Activated CD8-positive, alpha-beta memory T cell treated with anti-CD3 and anti-CD28 coated beads, Interleukin-2, amount 10 ng/mL, durations not matched to agents 7 days and 5 days (primary cell): ENCODE measurements at regions not wholly inside any gene's neighbourhood (a gene's known extent, or its start where the extent isn't known, plus 50 kb on each side); places are given as distances from the start of the nearest gene placed in this dataset.

Source experiments
- ATAC-seq: fragments of 150-1000 bp; cut with Tn5 transposase; one replicate; pipeline ENCODE4 v1.10.0; 2021; ENCODE audit warnings: moderate library complexity
- CTCF ChIA-PET: fragments of 350-600 bp; sonication (Branson Sonifier 250); formaldehyde crosslinking; loops from one replicate; lab custom pipeline; 2021; ENCODE audit warnings: antibody characterized with exemption; lab: Charles Lee
- DNase-seq: peaks from one replicate; pipeline ENCODE4 v3.0.0-alpha.2; 2020
- H3K27ac Mint-ChIP-seq: one replicate; pipeline ENCODE4 v1.8.0; 2021; ENCODE audit warnings: mild to moderate bottlenecking, mixed read lengths
- H3K27me3 Mint-ChIP-seq: one replicate; pipeline ENCODE4 v1.8.0; 2021; ENCODE audit warnings: mixed read lengths
- H3K36me3 Mint-ChIP-seq: one replicate; pipeline ENCODE4 v1.8.0; 2021; ENCODE audit warnings: mild to moderate bottlenecking, mixed read lengths
- H3K4me1 Mint-ChIP-seq: one replicate; pipeline ENCODE4 v1.8.0; 2021; ENCODE audit warnings: mixed read lengths
- H3K4me3 Mint-ChIP-seq: one replicate; pipeline ENCODE4 v1.8.0; 2021; ENCODE audit warnings: mild to moderate bottlenecking, moderate library complexity, mixed read lengths
- H3K9me3 Mint-ChIP-seq: one replicate; pipeline ENCODE4 v1.8.0; 2022; ENCODE audit warnings: low read depth, mixed read lengths

- CTCF ChIA-PET: no interaction called here
Measured at GRCh38 chr4:154958121-154958520, 177.0 kb downstream of the RBM46 start.

GRCh38 chr4:154958621-154959358 is 177.7 kb downstream of the RBM46 start:
- no peaks in the 10 kb centered on the region for H3K9me3 Mint-ChIP-seq

More at GRCh38 chr4:154958121-154958520, 177.0 kb downstream of the RBM46 start:
- H3K4me1 Mint-ChIP-seq: no peaks in the 10 kb centered on the region
- ATAC-seq: no peak
- H3K4me3 Mint-ChIP-seq: no peak overlapping the region
- no peak for DNase-seq
- no peaks in the 10 kb centered on the region for H3K9me3 Mint-ChIP-seq
- H3K27ac Mint-ChIP-seq: no peak overlapping the region
- H3K27me3 Mint-ChIP-seq: no peaks in the 10 kb centered on the region
- no peaks in the 10 kb centered on the region for H3K36me3 Mint-ChIP-seq

GRCh38 chr4:154959756-154960155 is 178.7 kb downstream of the RBM46 start:
- ATAC-seq: no peak

More at GRCh38 chr4:154958621-154959358, 177.7 kb downstream of the RBM46 start:
- Mint-ChIP-seq H3K4me1 (no peaks in the 10 kb centered on the region), H3K36me3 (no peaks in the 10 kb centered on the region), H3K4me3 (no peak overlapping the region), H3K27me3 (no peaks in the 10 kb centered on the region), H3K27ac (no peak overlapping the region)
- no peak for DNase-seq
- ATAC-seq: no peak
- CTCF ChIA-PET: no interaction called here

GRCh38 chr4:154960476-154960875 is 179.4 kb downstream of the RBM46 start:
- H3K4me3 Mint-ChIP-seq: no peak overlapping the region
- ATAC-seq (no peak), DNase-seq (no peak)
- H3K27me3 Mint-ChIP-seq: no peaks in the 10 kb centered on the region
- CTCF ChIA-PET: no interaction called here
- H3K4me1 Mint-ChIP-seq: no peaks in the 10 kb centered on the region
- H3K27ac Mint-ChIP-seq: no peak overlapping the region
- H3K9me3 Mint-ChIP-seq: no peaks in the 10 kb centered on the region
- no peaks in the 10 kb centered on the region for H3K36me3 Mint-ChIP-seq

More at GRCh38 chr4:154959756-154960155, 178.7 kb downstream of the RBM46 start:
- no peaks in the 10 kb centered on the region for H3K36me3 Mint-ChIP-seq
- no peaks in the 10 kb centered on the region for H3K4me1 Mint-ChIP-seq
- CTCF ChIA-PET: no interaction called here
- no peaks in the 10 kb centered on the region for H3K27me3 Mint-ChIP-seq
- no peak for DNase-seq
- no peak overlapping the region for H3K27ac Mint-ChIP-seq
- no peak overlapping the region for H3K4me3 Mint-ChIP-seq
- no peaks in the 10 kb centered on the region for H3K9me3 Mint-ChIP-seq

GRCh38 chr4:154961263-154961662 is 180.2 kb downstream of the RBM46 start:
- Mint-ChIP-seq H3K27ac (no peak overlapping the region), H3K4me3 (no peak overlapping the region), H3K27me3 (no peaks in the 10 kb centered on the region), H3K4me1 (no peaks in the 10 kb centered on the region), H3K9me3 (no peaks in the 10 kb centered on the region), H3K36me3 (no peaks in the 10 kb centered on the region)
- CTCF ChIA-PET: no interaction called here
- ATAC-seq (no peak), DNase-seq (no peak)

GRCh38 chr4:154973244-154974035 is 192.4 kb downstream of the RBM46 start:
- no peaks in the 10 kb centered on the region for H3K4me1 Mint-ChIP-seq
- no peaks in the 10 kb centered on the region for H3K36me3 Mint-ChIP-seq
- DNase-seq (no peak), ATAC-seq (no peak)
- CTCF ChIA-PET: no interaction called here
- no peaks in the 10 kb centered on the region for H3K27me3 Mint-ChIP-seq
- H3K27ac Mint-ChIP-seq: no peak overlapping the region
- no peak overlapping the region for H3K4me3 Mint-ChIP-seq
- H3K9me3 Mint-ChIP-seq: no peaks in the 10 kb centered on the region

GRCh38 chr4:154977228-154977627 is 196.2 kb downstream of the RBM46 start:
- H3K4me3 Mint-ChIP-seq: no peak overlapping the region
- no peaks in the 10 kb centered on the region for H3K36me3 Mint-ChIP-seq
- no peak overlapping the region for H3K27ac Mint-ChIP-seq
- ATAC-seq (no peak), DNase-seq (no peak)
- H3K27me3 Mint-ChIP-seq: no peaks in the 10 kb centered on the region
- CTCF ChIA-PET: no interaction called here
- no peaks in the 10 kb centered on the region for H3K4me1 Mint-ChIP-seq
- H3K9me3 Mint-ChIP-seq: no peaks in the 10 kb centered on the region

GRCh38 chr4:154982187-154983047 is 201.3 kb downstream of the RBM46 start:
- peak; percentile 46 for DNase-seq
- Mint-ChIP-seq H3K4me3 (no peak overlapping the region), H3K27me3 (no peaks in the 10 kb centered on the region)

GRCh38 chr4:154983714-154984113 is 202.6 kb downstream of the RBM46 start:
- no peak overlapping the region for H3K27ac Mint-ChIP-seq

More at GRCh38 chr4:154982187-154983047, 201.3 kb downstream of the RBM46 start:
- ATAC-seq: peak; percentile 49
- CTCF ChIA-PET: no interaction called here
- Mint-ChIP-seq H3K4me1 (no peaks in the 10 kb centered on the region), H3K9me3 (no peaks in the 10 kb centered on the region), H3K27ac (no peak overlapping the region), H3K36me3 (no peaks in the 10 kb centered on the region)

GRCh38 chr4:154984148-154984547 is 203.1 kb downstream of the RBM46 start:
- H3K36me3 Mint-ChIP-seq: no peaks in the 10 kb centered on the region
- no peak overlapping the region for H3K27ac Mint-ChIP-seq
- no peak overlapping the region for H3K4me3 Mint-ChIP-seq
- H3K27me3 Mint-ChIP-seq: no peaks in the 10 kb centered on the region
- no peaks in the 10 kb centered on the region for H3K4me1 Mint-ChIP-seq
- CTCF ChIA-PET: no interaction called here
- DNase-seq: no peak
- H3K9me3 Mint-ChIP-seq: no peaks in the 10 kb centered on the region
- ATAC-seq: no peak

More at GRCh38 chr4:154983714-154984113, 202.6 kb downstream of the RBM46 start:
- Mint-ChIP-seq H3K27me3 (no peaks in the 10 kb centered on the region), H3K36me3 (no peaks in the 10 kb centered on the region), H3K9me3 (no peaks in the 10 kb centered on the region), H3K4me3 (no peak overlapping the region), H3K4me1 (no peaks in the 10 kb centered on the region)
- CTCF ChIA-PET: no interaction called here
- no peak for ATAC-seq
- DNase-seq: no peak

- Mint-ChIP-seq H3K4me1 (no peaks in the 10 kb centered on the region), H3K9me3 (no peaks in the 10 kb centered on the region), H3K27ac (no peak overlapping the region), H3K27me3 (no peaks in the 10 kb centered on the region), H3K36me3 (no peaks in the 10 kb centered on the region), H3K4me3 (no peak overlapping the region)
- CTCF ChIA-PET: no interaction called here
- DNase-seq (no peak), ATAC-seq (no peak)
Measured at GRCh38 chr4:154984616-154985015, 203.5 kb downstream of the RBM46 start.

GRCh38 chr4:154985673-154986072 is 204.6 kb downstream of the RBM46 start:
- Mint-ChIP-seq H3K27ac (no peak overlapping the region), H3K4me1 (no peaks in the 10 kb centered on the region), H3K9me3 (no peaks in the 10 kb centered on the region), H3K36me3 (no peaks in the 10 kb centered on the region), H3K4me3 (no peak overlapping the region), H3K27me3 (no peaks in the 10 kb centered on the region)
- DNase-seq (no peak), ATAC-seq (no peak)
- CTCF ChIA-PET: no interaction called here

GRCh38 chr4:154988511-154988910 is 207.4 kb downstream of the RBM46 start:
- H3K36me3 Mint-ChIP-seq: no peaks in the 10 kb centered on the region
- CTCF ChIA-PET: no interaction called here
- DNase-seq (no peak), ATAC-seq (no peak)
- no peak overlapping the region for H3K27ac Mint-ChIP-seq
- H3K4me1 Mint-ChIP-seq: no peaks in the 10 kb centered on the region
- no peaks in the 10 kb centered on the region for H3K27me3 Mint-ChIP-seq
- H3K9me3 Mint-ChIP-seq: no peaks in the 10 kb centered on the region
- H3K4me3 Mint-ChIP-seq: no peak overlapping the region
